IMR-90 (cell line): ENCODE measurements at regions not wholly inside any gene's neighbourhood (a gene's known extent, or its start where the extent isn't known, plus 50 kb on each side); places are given as distances from the start of the nearest gene placed in this dataset.

Source experiments
- ATAC-seq: fragments of 200-7000 bp; cut with Tn5 transposase; 2 replicates; pipeline ENCODE4 v1.9.1; 2020; ENCODE audit warnings: low read depth, mild to moderate bottlenecking, moderate library complexity
- BruUV-seq: library from RNA; stranded (reverse); fragments of 400-500 nt; replicated peaks from 2 replicates; lab custom pipeline; 2021; lab: Mats Ljungman, UMichigan
- CTCF ChIA-PET: fragments of 300-600 bp; formaldehyde crosslinking; extraction: SDS; loops from one replicate; lab custom pipeline; 2021; ENCODE audit warnings: antibody characterized with exemption; lab: Yijun Ruan, JAX
- POLR2A ChIA-PET: fragments of 300-600 bp; sonication (Branson Sonifier 250); formaldehyde crosslinking; loops from one replicate; lab custom pipeline; 2022; ENCODE audit warnings: antibody characterized with exemption; ENCODE audit not compliant: unreplicated experiment; lab: Charles Lee
- DNase-seq: peaks from one replicate; pipeline ENCODE4 v3.0.0; 2013
- H2AFZ ChIP-seq: replicated peaks from 2 replicates; pipeline ENCODE3; 2013; ENCODE audit warnings: low read length, mild to moderate bottlenecking; ENCODE audit not compliant: poor library complexity
- H2AK5ac ChIP-seq: 2 replicates; pipeline ENCODE4 v1.6.1; 2013; ENCODE audit warnings: low read depth, low read length, inconsistent platforms
- H2AK9ac ChIP-seq: replicated peaks from 2 replicates; pipeline ENCODE3; 2013; ENCODE audit warnings: mild to moderate bottlenecking, low read depth, low read length, moderate library complexity; ENCODE audit not compliant: poor library complexity
- H2BK120ac ChIP-seq: 2 replicates; pipeline ENCODE4 v1.6.1; 2013; ENCODE audit warnings: low read depth, low read length, inconsistent platforms
- H2BK15ac ChIP-seq: 3 replicates; pipeline ENCODE4 v1.6.1; 2013; ENCODE audit warnings: low read depth, low read length, inconsistent platforms
- H2BK20ac ChIP-seq: 2 replicates; pipeline ENCODE4 v1.6.1; 2013; ENCODE audit warnings: low read depth, mild to moderate bottlenecking, inconsistent platforms, low read length, moderate library complexity
- H2BK5ac ChIP-seq: 2 replicates; pipeline ENCODE4 v1.6.1; 2013; ENCODE audit warnings: mild to moderate bottlenecking, low read depth, low read length, inconsistent platforms; ENCODE audit not compliant: poor library complexity, severe bottlenecking
- H3K14ac ChIP-seq: replicated peaks from 2 replicates; pipeline ENCODE4 v1.6.1; 2013; ENCODE audit warnings: low read depth, low read length, inconsistent platforms
- H3K18ac ChIP-seq: 2 replicates; pipeline ENCODE4 v1.6.1; 2013; ENCODE audit warnings: low read depth, low read length, control low read depth
- H3K23ac ChIP-seq: 2 replicates; pipeline ENCODE4 v1.6.1; 2013; ENCODE audit warnings: low read depth, low read length, inconsistent platforms
- H3K27ac ChIP-seq: 2 replicates; pipeline ENCODE4 v1.5.1; 2013; ENCODE audit warnings: mild to moderate bottlenecking, control low read depth, low read length; ENCODE audit not compliant: insufficient read depth
- H3K27me3 ChIP-seq: 2 replicates; pipeline ENCODE4 v1.6.1; 2013; ENCODE audit warnings: low read length; ENCODE audit not compliant: control insufficient read depth, insufficient read depth
- H3K36me3 ChIP-seq: 2 replicates; pipeline ENCODE4 v1.6.1; 2013; ENCODE audit warnings: low read length, mixed read lengths; ENCODE audit not compliant: control insufficient read depth, insufficient read depth
- H3K4ac ChIP-seq: 2 replicates; pipeline ENCODE4 v1.6.1; 2013; ENCODE audit warnings: low read depth, low read length, inconsistent platforms
- H3K4me1 ChIP-seq: 2 replicates; pipeline ENCODE4 v1.6.1; 2013; ENCODE audit warnings: low read length, mixed read lengths; ENCODE audit not compliant: control insufficient read depth, insufficient read depth
- H3K4me2 ChIP-seq: 2 replicates; pipeline ENCODE4 v1.6.1; 2013; ENCODE audit warnings: low read depth, mild to moderate bottlenecking, control low read depth, low read length, moderate library complexity
- H3K4me3 ChIP-seq: 2 replicates; pipeline ENCODE4 v1.5.1; 2013; ENCODE audit warnings: low read depth, mild to moderate bottlenecking, control low read depth, low read length, moderate library complexity; ENCODE audit not compliant: insufficient read depth
- H3K56ac ChIP-seq: 2 replicates; pipeline ENCODE4 v1.6.1; 2013; ENCODE audit warnings: low read length, inconsistent platforms; ENCODE audit not compliant: insufficient read depth; ENCODE audit errors: extremely low read depth
- H3K79me1 ChIP-seq, 2 experiments: 2 replicates each; pipeline ENCODE4 v1.6.1; 2013; ENCODE audit warnings: low read length in 2 of 2, inconsistent platforms in 1 of 2, low read depth in 1 of 2
- H3K9ac ChIP-seq: 2 replicates; pipeline ENCODE4 v1.6.1; 2013; ENCODE audit warnings: low read depth, low read length, control low read depth
- H3K9me1 ChIP-seq: 2 replicates; pipeline ENCODE4 v1.6.1; 2013; ENCODE audit warnings: low read length, inconsistent platforms; ENCODE audit not compliant: insufficient read depth
- H3K9me3 ChIP-seq: 2 replicates; pipeline ENCODE4 v1.6.1; 2013; ENCODE audit warnings: low read length; ENCODE audit not compliant: control insufficient read depth, insufficient read depth
- H4K20me1 ChIP-seq: 2 replicates; pipeline ENCODE4 v1.6.1; 2013; ENCODE audit warnings: low read length, inconsistent platforms; ENCODE audit not compliant: insufficient read depth
- H4K5ac ChIP-seq: 2 replicates; pipeline ENCODE4 v1.6.1; 2013; ENCODE audit warnings: mild to moderate bottlenecking, low read depth, low read length, control low read depth
- H4K8ac ChIP-seq, 2 experiments: 2 replicates each; pipeline ENCODE4 v1.6.1; 2013; ENCODE audit warnings: low read depth in 2 of 2, low read length in 2 of 2, control low read depth in 1 of 2, inconsistent platforms in 1 of 2
- H4K91ac ChIP-seq: 2 replicates; pipeline ENCODE4 v1.6.1; 2013; ENCODE audit warnings: low read depth, low read length, inconsistent platforms; ENCODE audit not compliant: insufficient read depth
- BHLHE40 ChIP-seq: fragments of 150-350 bp; IDR thresholded peaks from 2 replicates; pipeline ENCODE4 v1.6.1; 2016; ENCODE audit warnings: mild to moderate bottlenecking, low read depth, low read length
- CEBPB ChIP-seq: IDR thresholded peaks from 2 replicates; pipeline ENCODE4 v1.6.1; 2012; ENCODE audit warnings: low read depth, low read length, improper control_type of control experiment
- CHD1 ChIP-seq: IDR thresholded peaks from 2 replicates; pipeline ENCODE4 v1.6.1; 2012; ENCODE audit warnings: low read depth, low read length, improper control_type of control experiment
- CTCF ChIP-seq: conservative IDR thresholded peaks from 2 replicates; pipeline ENCODE4 v1.5.1; 2012; ENCODE audit warnings: mild to moderate bottlenecking, low read depth, low read length, improper control_type of control experiment
- MAFK ChIP-seq: IDR thresholded peaks from 2 replicates; pipeline ENCODE4 v1.6.1; 2012; ENCODE audit warnings: low read depth, low read length, improper control_type of control experiment
- MXI1 ChIP-seq: IDR thresholded peaks from 2 replicates; pipeline ENCODE4 v1.6.1; 2012; ENCODE audit warnings: low read depth, mild to moderate bottlenecking, low read length, moderate library complexity, borderline replicate concordance
- NFE2L2 ChIP-seq: fragments of 150-350 bp; IDR thresholded peaks from 2 replicates; pipeline ENCODE4 v1.6.1; 2016; ENCODE audit warnings: low read depth, mild to moderate bottlenecking, low read length
- RCOR1 ChIP-seq: IDR thresholded peaks from 2 replicates; pipeline ENCODE4 v1.6.1; 2012; ENCODE audit warnings: mild to moderate bottlenecking, low read length, improper control_type of control experiment; ENCODE audit not compliant: insufficient replicate concordance
- RFX5 ChIP-seq: IDR thresholded peaks from 2 replicates; pipeline ENCODE4 v1.8.0; 2012; ENCODE audit warnings: low read depth, mild to moderate bottlenecking, low read length, moderate library complexity
- WGBS, 2 experiments: methylation state at CpG; one replicate each; pipeline versions ENCODE4 v1.1.5 to v1.1.7; 2013; ENCODE audit warnings: missing lambda C conversion rate in 2 of 2; ENCODE audit not compliant: insufficient read length in 1 of 2; ENCODE audit errors: extremely low coverage in 2 of 2; 5-methylcytosine and 5-hydroxymethylcytosine counted together
- dilution Hi-C: fragments of 300-500 bp; cut with HindIII; formaldehyde crosslinking; loops from one replicate; pipeline ENCODE4 v1.14.3; 2018; ENCODE audit warnings: low sequenced_read_pairs; ENCODE audit not compliant: unreplicated experiment
- in situ Hi-C: fragments of 300-500 bp; cut with MboI; formaldehyde crosslinking; loops from 3 replicates; pipeline ENCODE4 v1.14.3; 2019; ENCODE audit warnings: low sequenced_read_pairs, inconsistent platforms, mixed read lengths
- intact Hi-C: fragments of 100-400 bp; cut with micrococcal nuclease; formaldehyde crosslinking; loops from 2 replicates; pipeline ENCODE4 v1.10.0; 2022

GRCh38 chr3:79947957-79948356 lies 180.2 kb upstream of the ROBO1 start:
- ChIA-PET POLR2A (no interaction called here), CTCF (no interaction called here)
- Histone ChIP-seq H3K36me3 (no peaks in the 10 kb centered on the region), H3K79me1 (no peaks in the 10 kb centered on the region), H3K9me3 (peaks cover 3% of the 10 kb centered on the region), H4K8ac (no peak overlapping the region), H2AK9ac (no peak overlapping the region), H2BK5ac (no peak overlapping the region), H3K14ac (no peak overlapping the region), H3K4me2 (no peak overlapping the region), H3K9me1 (no peaks in the 10 kb centered on the region), H2BK120ac (no peak overlapping the region), H3K56ac (no peak overlapping the region), H4K20me1 (no peaks in the 10 kb centered on the region), H2AFZ (no peak overlapping the region), H3K27me3 (no peaks in the 10 kb centered on the region), H3K4me1 (no peaks in the 10 kb centered on the region), H3K4me3 (no peak overlapping the region), H3K23ac (no peak overlapping the region), H2BK20ac (no peak overlapping the region), H3K4ac (no peak overlapping the region), H4K91ac (no peak overlapping the region), H3K18ac (no peak overlapping the region), H2BK15ac (no peak overlapping the region), H3K27ac (no peak overlapping the region), H4K5ac (no peak overlapping the region), H3K9ac (no peak overlapping the region), H2AK5ac (no peak overlapping the region)
- dilution Hi-C loops (no loop called here), intact Hi-C loops (no loop called here), in situ Hi-C loops (no loop called here)
- no peak for ATAC-seq
- DNase-seq = no peak
- no CpG with 5 or more reads among the region's 2 CpGs for WGBS, 2 experiments
- TF ChIP-seq MXI1 = no peak
- no peak for TF ChIP-seq NFE2L2
- no peak for TF ChIP-seq CHD1
- TF ChIP-seq RCOR1 = no peak
- no peak for TF ChIP-seq CTCF
- TF ChIP-seq BHLHE40 = no peak
- TF ChIP-seq RFX5 = no peak
- no peak for TF ChIP-seq CEBPB
- no peak for TF ChIP-seq MAFK
- BruUV-seq = no TSS peak
